Chondrocyte (in vitro differentiated cells): ENCODE measurements at regions not wholly inside any gene's neighbourhood (a gene's known extent, or its start where the extent isn't known, plus 50 kb on each side); places are given as distances from the start of the nearest gene placed in this dataset.

Experiments used
- DNase-seq: peaks from one replicate; pipeline ENCODE4 v3.0.0; 2021; ENCODE audit warnings: mixed read lengths, low spot score
- H3K27ac Mint-ChIP-seq: one replicate; pipeline ENCODE4 v1.8.0; 2021; ENCODE audit warnings: mild to moderate bottlenecking, moderate library complexity, mixed read lengths; ENCODE audit not compliant: unreplicated experiment
- H3K27me3 Mint-ChIP-seq: 2 replicates; pipeline ENCODE4 v1.8.0; 2021; ENCODE audit warnings: low read depth, mixed read lengths
- H3K36me3 Mint-ChIP-seq: 2 replicates; pipeline ENCODE4 v1.8.0; 2021; ENCODE audit warnings: low read depth, mixed read lengths
- H3K4me1 Mint-ChIP-seq: 2 replicates; pipeline ENCODE4 v1.8.0; 2021; ENCODE audit warnings: low read depth, mild to moderate bottlenecking, mixed read lengths
- H3K4me3 Mint-ChIP-seq: one replicate; pipeline ENCODE4 v1.8.0; 2021; ENCODE audit warnings: mild to moderate bottlenecking, moderate library complexity, mixed read lengths; ENCODE audit not compliant: unreplicated experiment
- H3K9me3 Mint-ChIP-seq: 2 replicates; pipeline ENCODE4 v1.8.0; 2021; ENCODE audit warnings: low read depth, mixed read lengths
- CTCF ChIP-seq: fragments of 200-600 bp; sonication (generic); IDR thresholded peaks from 2 replicates; pipeline ENCODE4 v1.5.0; 2021; ENCODE audit warnings: antibody characterized with exemption, mild to moderate bottlenecking, moderate library complexity

DNA sequence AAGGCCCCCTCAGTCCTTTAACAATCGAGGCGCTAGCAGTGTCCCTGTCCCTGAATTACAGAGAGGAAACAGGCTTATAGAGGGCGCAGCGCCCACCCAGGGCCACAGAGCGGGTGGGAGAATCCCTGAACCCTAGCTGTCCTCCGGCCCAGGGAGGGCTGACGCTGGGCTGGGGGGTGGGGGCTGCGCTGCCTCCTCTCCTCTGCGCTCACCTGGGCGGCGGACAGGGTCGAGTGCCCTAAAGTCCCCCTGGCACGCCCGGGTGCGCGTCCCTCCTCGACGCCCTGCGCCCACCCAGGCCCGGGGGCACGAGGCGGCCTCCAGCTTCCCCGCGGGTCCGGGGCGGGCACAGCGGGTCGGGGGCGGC, 200.4 kb upstream of the N4BP1 start:
- Mint-ChIP-seq H3K4me3 (no peak overlapping the region), H3K36me3 (no peaks in the 10 kb centered on the region), H3K9me3 (peaks cover 2% of the 10 kb centered on the region), H3K27me3 (peaks cover 40% of the 10 kb centered on the region), H3K27ac (no peak overlapping the region), H3K4me1 (no peaks in the 10 kb centered on the region)
- DNase-seq: no peak
- no peak for TF ChIP-seq CTCF

DNA sequence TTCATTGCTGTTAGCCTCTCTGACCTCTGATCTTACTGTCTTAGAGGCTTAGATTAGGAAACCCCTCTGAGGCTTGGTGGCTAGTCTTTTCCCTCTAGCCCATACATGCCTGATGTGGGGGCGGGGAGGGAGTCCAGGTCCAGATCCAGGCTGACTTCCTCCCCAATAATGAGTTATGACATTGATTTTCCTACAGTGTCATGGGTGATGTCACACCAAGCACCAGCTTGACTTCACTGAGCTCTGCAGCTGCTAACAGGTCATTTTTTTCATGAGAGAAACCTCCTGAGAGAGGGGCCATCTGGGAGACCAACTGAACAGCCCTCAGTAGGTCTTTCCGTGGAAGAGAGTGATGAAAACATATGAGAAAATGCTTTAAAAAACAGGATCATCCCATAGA, 180.2 kb upstream of the N4BP1 start:
- Mint-ChIP-seq H3K36me3 (no peaks in the 10 kb centered on the region), H3K27me3 (no peaks in the 10 kb centered on the region), H3K4me1 (no peaks in the 10 kb centered on the region), H3K4me3 (no peak overlapping the region), H3K9me3 (no peaks in the 10 kb centered on the region), H3K27ac (no peak overlapping the region)
- no peak for TF ChIP-seq CTCF
- DNase-seq: no peak

GRCh38 chr16:48788475-48788874, 178.5 kb upstream of the N4BP1 start:
- DNase-seq: no peak
- no peaks in the 10 kb centered on the region for H3K27me3 Mint-ChIP-seq
- no peak for TF ChIP-seq CTCF
- H3K4me1 Mint-ChIP-seq: no peaks in the 10 kb centered on the region
- H3K36me3 Mint-ChIP-seq: no peaks in the 10 kb centered on the region
- no peak overlapping the region for H3K27ac Mint-ChIP-seq
- no peaks in the 10 kb centered on the region for H3K9me3 Mint-ChIP-seq
- H3K4me3 Mint-ChIP-seq: no peak overlapping the region

DNA sequence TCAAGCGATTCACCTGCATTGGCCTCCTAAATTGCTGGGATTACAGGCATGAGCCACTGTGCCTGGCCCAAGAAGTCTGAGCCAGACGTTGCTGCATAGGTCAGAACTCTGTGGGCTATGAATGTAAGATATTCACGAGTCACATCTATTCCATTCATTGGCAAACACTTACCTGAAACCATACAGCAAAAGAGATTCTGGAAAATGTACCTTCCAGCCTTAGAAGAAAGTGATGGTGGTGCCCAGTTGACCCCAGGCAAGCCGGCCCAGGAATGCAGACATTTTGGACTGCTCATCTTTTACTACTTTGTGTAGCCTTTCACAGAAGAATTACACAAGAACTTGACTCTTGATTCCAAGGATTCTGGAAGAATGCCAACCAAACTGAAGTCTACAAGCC, 135.6 kb upstream of the N4BP1 start:
- Mint-ChIP-seq H3K4me3 (no peak overlapping the region), H3K4me1 (no peaks in the 10 kb centered on the region), H3K27me3 (no peaks in the 10 kb centered on the region), H3K36me3 (no peaks in the 10 kb centered on the region), H3K9me3 (peaks cover 22% of the 10 kb centered on the region), H3K27ac (no peak overlapping the region)
- no peak for TF ChIP-seq CTCF
- DNase-seq: no peak

DNA sequence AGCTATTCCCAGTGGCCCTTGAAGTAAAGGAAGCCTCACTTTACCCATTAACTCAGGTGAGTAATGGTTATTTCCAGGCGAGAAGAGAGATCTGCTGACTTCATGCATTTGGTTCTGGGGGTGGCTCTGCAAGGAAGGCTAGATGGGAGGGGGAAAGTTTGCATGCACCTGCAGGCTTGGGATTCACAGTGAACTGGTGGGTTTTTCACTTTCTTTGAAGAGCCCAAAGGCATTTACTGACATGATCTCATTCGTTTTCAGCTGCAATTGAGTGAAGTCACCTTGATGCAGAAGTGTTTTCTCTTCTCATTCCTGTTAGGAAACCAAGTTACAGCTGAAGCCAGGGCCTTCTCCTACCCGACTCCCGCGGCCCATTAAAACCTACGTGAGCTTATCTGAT, 131.0 kb upstream of the N4BP1 start:
- no peak for TF ChIP-seq CTCF
- Mint-ChIP-seq H3K27me3 (no peaks in the 10 kb centered on the region), H3K4me3 (no peak overlapping the region), H3K9me3 (peaks cover 19% of the 10 kb centered on the region), H3K36me3 (no peaks in the 10 kb centered on the region), H3K27ac (no peak overlapping the region), H3K4me1 (no peaks in the 10 kb centered on the region)
- DNase-seq: no peak
